ENCODE measurements at regions not wholly inside any gene's neighbourhood (a gene's known extent, or its start where the extent isn't known, plus 50 kb on each side); places are given as distances from the start of the nearest gene placed in this dataset.

GRCh38 chr5:96584712-96585111 is 77.5 kb upstream of the CAST start:
- TF ChIP-seq CTCF (conservative IDR thresholded peaks at IDR 0.05; ENCODE audit: low read depth, low read length): no peak
- DNase-seq (ENCODE audit: low read depth): no peak
- no peak overlapping the region for H3K4me3 ChIP-seq (ENCODE audit: low read depth, low read length)

- no peak overlapping the region for H3K4me3 ChIP-seq (ENCODE audit: low read depth, low read length)
- TF ChIP-seq CTCF (conservative IDR thresholded peaks at IDR 0.05; ENCODE audit: low read depth, low read length): no peak
- DNase-seq (ENCODE audit: low read depth): no peak
Measured at GRCh38 chr5:96588539-96588938, 73.6 kb upstream of the CAST start.

DNA sequence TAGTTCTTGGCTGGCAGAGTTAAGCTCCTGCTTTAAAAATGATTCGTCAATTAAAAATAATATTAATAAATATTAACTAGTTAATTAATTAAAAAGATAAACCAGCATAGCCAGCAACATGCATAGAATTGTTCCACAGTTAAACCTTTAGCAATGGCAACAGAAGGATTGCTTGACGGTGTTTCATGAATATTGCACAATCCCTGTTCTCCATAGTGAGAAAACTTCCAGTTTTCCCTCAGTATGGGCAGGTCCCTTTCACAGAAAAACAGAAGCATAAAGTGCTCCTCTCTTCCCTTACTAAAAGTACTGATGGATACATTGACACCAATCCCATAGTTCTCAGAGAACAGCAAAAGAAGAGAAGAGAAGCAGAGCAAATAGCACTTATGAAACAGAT is 71.4 kb upstream of the CAST start:
- no peak for TF ChIP-seq CTCF (conservative IDR thresholded peaks at IDR 0.05; ENCODE audit: low read depth, low read length)
- no peak overlapping the region for H3K4me3 ChIP-seq (ENCODE audit: low read depth, low read length)
- no peak for DNase-seq (ENCODE audit: low read depth)

DNA sequence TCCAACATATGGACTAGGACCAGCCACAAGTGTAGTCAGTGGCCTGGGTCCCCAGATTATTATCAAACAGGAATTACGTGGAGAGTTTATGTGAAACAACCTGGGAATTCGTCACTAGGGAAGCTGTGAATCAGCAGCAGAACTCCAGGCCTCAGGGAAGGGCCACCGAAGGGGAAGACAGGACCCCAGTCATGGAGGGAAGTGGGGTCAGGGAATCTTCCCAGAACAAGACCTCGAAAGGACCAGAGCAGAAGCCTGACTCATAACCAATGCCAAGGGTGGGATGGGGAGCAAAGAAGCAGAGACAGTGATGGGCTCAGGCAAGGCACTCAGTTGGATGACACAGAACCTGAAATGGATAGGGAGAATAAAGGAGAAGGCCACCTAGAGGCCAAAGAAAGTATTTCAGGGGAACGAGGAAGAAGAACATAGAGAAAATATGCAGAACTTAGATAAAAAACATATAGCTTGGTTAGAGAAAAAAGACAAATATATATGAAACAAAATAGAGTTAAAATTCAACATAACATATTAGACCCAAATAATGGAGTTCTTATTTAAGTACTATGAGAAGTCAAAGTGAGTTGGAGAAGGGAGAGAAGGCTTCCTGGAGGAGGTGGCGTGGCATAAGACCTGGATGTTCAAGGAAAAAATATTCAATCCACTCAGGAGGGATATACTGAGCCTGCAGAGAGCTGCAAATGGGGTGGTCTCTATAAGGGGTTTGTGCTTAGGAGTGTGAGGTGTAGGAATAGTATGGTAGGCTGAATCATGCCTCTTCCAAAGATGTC is 66.7 kb upstream of the CAST start:
- H3K4me3 ChIP-seq (ENCODE audit: low read depth, low read length): no peak overlapping the region
- peak; percentile 51 for TF ChIP-seq CTCF (conservative IDR thresholded peaks at IDR 0.05; ENCODE audit: low read depth, low read length)
- no peak for DNase-seq (ENCODE audit: low read depth)

GRCh38 chr5:96597438-96598020 is 64.6 kb upstream of the CAST start:
- no peak overlapping the region for H3K4me3 ChIP-seq (ENCODE audit: low read depth, low read length)
- no peak for DNase-seq (ENCODE audit: low read depth)
- no peak for TF ChIP-seq CTCF (conservative IDR thresholded peaks at IDR 0.05; ENCODE audit: low read depth, low read length)

GRCh38 chr5:96601200-96601599 is 61.0 kb upstream of the CAST start:
- no peak for DNase-seq (ENCODE audit: low read depth)
- TF ChIP-seq CTCF (conservative IDR thresholded peaks at IDR 0.05; ENCODE audit: low read depth, low read length): no peak
- no peak overlapping the region for H3K4me3 ChIP-seq (ENCODE audit: low read depth, low read length)
